Pancreas (tissue), 10 donors: ENCODE measurements at regions not wholly inside any gene's neighbourhood (a gene's known extent, or its start where the extent isn't known, plus 50 kb on each side); places are given as distances from the start of the nearest gene placed in this dataset.

Source experiments
- ATAC-seq, 4 donors: fragments of 200-7000 bp; cut with Tn5 transposase; one replicate each; pipeline versions ENCODE4 v1.8.0 to v1.9.1; 2020; ENCODE audit warnings: mild to moderate bottlenecking in 4 of 4, moderate library complexity in 4 of 4
- DNase-seq, 6 donors: peaks; one replicate each; pipeline ENCODE4 v3.0.0-alpha.2; 2020
- FAIRE-seq: peaks from 2 replicates; lab custom pipeline; 2012; peaks lifted over from hg19 to GRCh38; lab: Jason Lieb, UNC
- H3K27ac ChIP-seq, 4 donors: fragments of 200-600 bp; sonication (generic); 1 replicate in 3 of 4; 2 replicates in 1 of 4; pipeline versions ENCODE4 v1.5.0 to v1.8.0; 2020
- H3K27me3 ChIP-seq, 4 donors: fragments of 200-600 bp; one replicate each; pipeline ENCODE4 v1.8.0; 2021
- H3K36me3 ChIP-seq, 3 donors: fragments of 200-600 bp; sonication (generic) in 1 of 3; one replicate each; pipeline versions ENCODE4 v1.5.0 to v1.8.0; 2020 to 2021
- H3K4me1 ChIP-seq, 3 donors: fragments of 200-600 bp; one replicate each; pipeline ENCODE4 v1.8.0; 2021
- H3K4me3 ChIP-seq, 4 donors: fragments of 200-600 bp; sonication (generic) in 2 of 4; one replicate each; pipeline versions ENCODE4 v1.5.0 to v1.8.0; 2020 to 2021
- H3K9me3 ChIP-seq, 4 donors: fragments of 200-600 bp; one replicate each; pipeline ENCODE4 v1.8.0; 2021
- CTCF ChIP-seq, 4 donors: fragments of 200-600 bp; sonication (generic) in 3 of 4; IDR thresholded peaks; one replicate each; pipeline versions ENCODE4 v1.5.0 to v1.8.0; 2021; ENCODE audit warnings: antibody characterized with exemption in 4 of 4
- WGBS, 2 donors: extraction: QIAGEN DNeasy Blood & Tissue Kit; methylation state at CpG; one replicate each; pipeline ENCODE4 v1.1.7; 2013; 5-methylcytosine and 5-hydroxymethylcytosine counted together
- intact Hi-C, 3 donors: fragments of 100-400 bp; cut with DNase I; formaldehyde crosslinking; loops; one replicate each; pipeline versions ENCODE4 v1.11.1 to v1.14.2; 2022
- donor health status: healthy with polysubstance abuse.
- donor health status: DM: no; HTN: no; CAD: no; lungs with moderate emphysema.
- donor health status: DM: no; HTN: no; CAD: no.
- donor health status: control.
- donor health status: control.
- donor health status: Bipolar disorder and iron deficiency.
- donor health status: DM: yes; HTN: yes; CAD: no.
- donor health status: DM: no; HTN: no; CAD: no.
- donor health status: DM: no; HTN: no; CAD: no.
- donor health status: DM: yes; HTN: yes; CAD: no.

DNA sequence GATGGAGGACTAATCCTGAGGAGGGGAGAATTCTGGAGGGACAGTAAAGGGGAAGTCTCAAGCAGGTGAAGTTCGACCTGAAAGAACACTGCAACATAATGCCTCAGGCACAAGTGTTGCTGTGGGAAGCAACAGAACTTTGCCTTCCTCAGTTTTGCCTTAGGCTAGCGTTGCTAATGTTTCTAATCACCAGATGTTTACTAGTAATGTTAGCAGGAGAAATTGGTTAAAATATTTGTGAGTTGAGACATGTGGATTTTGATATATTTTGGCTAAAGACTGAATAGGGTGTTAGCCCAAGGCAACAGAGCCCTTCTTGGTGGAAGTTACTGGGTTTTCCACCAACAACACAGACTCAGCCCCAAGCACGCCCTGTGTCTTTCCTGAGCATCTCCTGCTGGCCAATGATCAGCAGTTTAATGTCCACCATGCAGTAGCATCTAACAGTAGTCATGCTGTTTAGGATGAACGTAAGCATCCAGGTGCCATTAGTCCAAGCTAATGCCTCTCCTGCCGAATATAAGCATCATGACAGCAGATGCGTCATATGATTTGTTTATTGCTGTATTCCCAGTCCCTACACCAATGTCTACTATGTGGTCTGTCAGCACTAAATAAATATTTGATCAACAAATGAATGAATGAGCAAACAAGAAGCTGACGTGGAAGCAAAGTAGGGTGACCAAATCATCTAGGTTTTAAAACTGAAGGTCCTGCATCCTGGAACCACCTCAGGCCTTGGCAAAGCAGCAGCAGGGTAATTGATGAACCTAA, 511.9 kb upstream of the HTR2A start:
- H3K4me3 ChIP-seq: no peak overlapping the region
- intact Hi-C loops: no loop called here
- FAIRE-seq (no peak), DNase-seq (no peak), ATAC-seq (no peak)
- TF ChIP-seq CTCF (IDR thresholded peaks at IDR 0.05): no peak
- H3K4me1 ChIP-seq: no peaks in the 10 kb centered on the region
- no peaks in the 10 kb centered on the region for H3K27me3 ChIP-seq
- no peak overlapping the region for H3K27ac ChIP-seq
- no peaks in the 10 kb centered on the region for H3K36me3 ChIP-seq
- 56 to 62% methylated on average over 7 of the region's 7 CpGs for WGBS, 2 donors
- no peaks in the 10 kb centered on the region for H3K9me3 ChIP-seq

DNA sequence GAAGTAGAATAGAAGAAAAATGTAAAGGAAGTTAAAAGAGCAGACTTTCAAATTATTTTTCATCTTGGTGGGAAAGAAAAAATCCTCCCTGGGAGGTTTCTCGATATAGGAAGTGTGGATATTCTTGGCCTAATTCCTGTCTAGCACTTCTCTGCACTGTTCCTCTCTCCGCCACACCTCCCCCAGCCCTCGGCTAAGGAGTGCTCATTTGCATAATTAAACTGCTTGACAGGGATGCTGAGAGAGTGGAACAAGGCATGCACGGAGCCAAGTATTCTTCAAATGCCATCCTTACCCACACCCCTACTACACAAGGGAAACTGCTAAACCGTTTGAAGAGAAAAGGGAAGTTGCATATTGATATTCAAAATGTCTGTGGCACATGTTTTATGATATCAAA, 511.0 kb upstream of the HTR2A start:
- WGBS, 2 donors: 43 to 58% methylated on average over 5 of the region's 5 CpGs
- intact Hi-C loops: no loop called here
- no peak for ATAC-seq

DNA sequence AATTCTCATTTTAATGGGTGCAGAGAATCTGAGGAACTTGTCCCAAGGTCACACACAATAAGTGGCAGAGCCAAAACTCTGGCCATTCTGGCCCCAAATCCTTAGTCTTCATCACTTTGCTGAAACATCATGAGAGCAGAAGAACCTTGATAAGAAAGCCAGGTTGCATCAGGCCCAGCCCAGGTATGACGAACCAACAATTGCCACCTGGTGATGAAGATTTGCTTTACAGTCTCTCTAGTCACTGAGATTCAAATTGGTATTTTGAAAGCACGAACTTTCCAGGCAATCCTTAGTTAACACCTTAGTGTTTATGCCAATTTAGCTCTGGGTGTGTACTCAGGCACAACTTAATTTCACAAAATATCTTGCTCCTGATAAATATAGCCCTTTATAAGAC, 502.7 kb upstream of the HTR2A start:
- Histone ChIP-seq H3K4me3 (no peak overlapping the region), H3K9me3 (no peaks in the 10 kb centered on the region), H3K36me3 (no peaks in the 10 kb centered on the region), H3K4me1 (no peaks in the 10 kb centered on the region), H3K27ac (no peak overlapping the region), H3K27me3 (no peaks in the 10 kb centered on the region)
- intact Hi-C loops: no loop called here
- FAIRE-seq: no peak
- WGBS, 2 donors: 36 to 37% methylated on average over 2 of the region's 2 CpGs
- no peak for ATAC-seq
- TF ChIP-seq CTCF (IDR thresholded peaks at IDR 0.05): no peak
- no peak for DNase-seq

More for the DNA sequence above, 511.0 kb upstream of the HTR2A start:
- Histone ChIP-seq H3K4me1 (no peaks in the 10 kb centered on the region), H3K27me3 (no peaks in the 10 kb centered on the region), H3K4me3 (no peak overlapping the region), H3K36me3 (no peaks in the 10 kb centered on the region), H3K27ac (no peak overlapping the region), H3K9me3 (no peaks in the 10 kb centered on the region)
- FAIRE-seq (no peak), DNase-seq (no peak)
- no peak for TF ChIP-seq CTCF (IDR thresholded peaks at IDR 0.05)

DNA sequence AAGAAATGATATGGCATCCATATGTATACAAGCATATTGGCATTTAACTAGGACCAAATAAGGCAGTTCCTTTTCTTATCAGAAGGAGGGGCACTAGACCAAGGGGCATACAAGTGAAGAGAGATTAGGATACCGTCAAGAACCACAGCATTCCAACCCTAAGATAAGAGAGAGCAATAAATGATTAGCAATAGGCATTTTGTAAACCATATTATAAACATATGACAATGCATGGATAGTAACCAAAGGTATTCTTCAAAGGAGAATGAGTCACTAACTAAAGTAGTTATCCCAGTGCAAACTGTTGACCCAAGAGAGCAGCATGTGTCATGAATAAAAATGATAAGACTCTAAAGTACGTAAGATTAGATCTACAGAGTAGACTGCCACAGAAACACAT, 500.9 kb upstream of the HTR2A start:
- H3K27ac ChIP-seq: no peak overlapping the region
- H3K27me3 ChIP-seq: no peaks in the 10 kb centered on the region
- intact Hi-C loops: no loop called here
- 16 to 18% methylated on average over 2 of the region's 2 CpGs for WGBS, 2 donors
- no peak for DNase-seq
- no peaks in the 10 kb centered on the region for H3K36me3 ChIP-seq
- TF ChIP-seq CTCF (IDR thresholded peaks at IDR 0.05): no peak
- no peak for ATAC-seq
- no peak overlapping the region for H3K4me3 ChIP-seq
- H3K9me3 ChIP-seq: no peaks in the 10 kb centered on the region
- FAIRE-seq: no peak
- no peaks in the 10 kb centered on the region for H3K4me1 ChIP-seq

- H3K27ac ChIP-seq: no peak overlapping the region
- WGBS, 2 donors: 63 to 71% methylated on average over 5 of the region's 5 CpGs
- no peaks in the 10 kb centered on the region for H3K4me1 ChIP-seq
- no peak for TF ChIP-seq CTCF (IDR thresholded peaks at IDR 0.05)
- FAIRE-seq (no peak), ATAC-seq (no peak), DNase-seq (no peak)
- H3K9me3 ChIP-seq: no peaks in the 10 kb centered on the region
- intact Hi-C loops: no loop called here
- H3K4me3 ChIP-seq: no peak overlapping the region
- H3K27me3 ChIP-seq: no peaks in the 10 kb centered on the region
- H3K36me3 ChIP-seq: no peaks in the 10 kb centered on the region
These were observed 500.1 kb upstream of the HTR2A start for GRCh38 chr13:47396915-47397314.
